IMR-90 (cell line): ENCODE measurements at regions not wholly inside any gene's neighbourhood (a gene's known extent, or its start where the extent isn't known, plus 50 kb on each side); places are given as distances from the start of the nearest gene placed in this dataset.

ENCODE experiments used
- ATAC-seq: fragments of 200-7000 bp; cut with Tn5 transposase; 2 replicates; pipeline ENCODE4 v1.9.1; 2020; ENCODE audit warnings: low read depth, mild to moderate bottlenecking, moderate library complexity
- BruUV-seq: library from RNA; stranded (reverse); fragments of 400-500 nt; replicated peaks from 2 replicates; lab custom pipeline; 2021; lab: Mats Ljungman, UMichigan
- CTCF ChIA-PET: fragments of 300-600 bp; formaldehyde crosslinking; extraction: SDS; loops from one replicate; lab custom pipeline; 2021; ENCODE audit warnings: antibody characterized with exemption; lab: Yijun Ruan, JAX
- POLR2A ChIA-PET: fragments of 300-600 bp; sonication (Branson Sonifier 250); formaldehyde crosslinking; loops from one replicate; lab custom pipeline; 2022; ENCODE audit warnings: antibody characterized with exemption; ENCODE audit not compliant: unreplicated experiment; lab: Charles Lee
- DNase-seq: peaks from one replicate; pipeline ENCODE4 v3.0.0; 2013
- H2AFZ ChIP-seq: replicated peaks from 2 replicates; pipeline ENCODE3; 2013; ENCODE audit warnings: low read length, mild to moderate bottlenecking; ENCODE audit not compliant: poor library complexity
- H2AK5ac ChIP-seq: 2 replicates; pipeline ENCODE4 v1.6.1; 2013; ENCODE audit warnings: low read depth, low read length, inconsistent platforms
- H2AK9ac ChIP-seq: replicated peaks from 2 replicates; pipeline ENCODE3; 2013; ENCODE audit warnings: mild to moderate bottlenecking, low read depth, low read length, moderate library complexity; ENCODE audit not compliant: poor library complexity
- H2BK120ac ChIP-seq: 2 replicates; pipeline ENCODE4 v1.6.1; 2013; ENCODE audit warnings: low read depth, low read length, inconsistent platforms
- H2BK15ac ChIP-seq: 3 replicates; pipeline ENCODE4 v1.6.1; 2013; ENCODE audit warnings: low read depth, low read length, inconsistent platforms
- H2BK20ac ChIP-seq: 2 replicates; pipeline ENCODE4 v1.6.1; 2013; ENCODE audit warnings: low read depth, mild to moderate bottlenecking, inconsistent platforms, low read length, moderate library complexity
- H2BK5ac ChIP-seq: 2 replicates; pipeline ENCODE4 v1.6.1; 2013; ENCODE audit warnings: mild to moderate bottlenecking, low read depth, low read length, inconsistent platforms; ENCODE audit not compliant: poor library complexity, severe bottlenecking
- H3K14ac ChIP-seq: replicated peaks from 2 replicates; pipeline ENCODE4 v1.6.1; 2013; ENCODE audit warnings: low read depth, low read length, inconsistent platforms
- H3K18ac ChIP-seq: 2 replicates; pipeline ENCODE4 v1.6.1; 2013; ENCODE audit warnings: low read depth, low read length, control low read depth
- H3K23ac ChIP-seq: 2 replicates; pipeline ENCODE4 v1.6.1; 2013; ENCODE audit warnings: low read depth, low read length, inconsistent platforms
- H3K27ac ChIP-seq: 2 replicates; pipeline ENCODE4 v1.5.1; 2013; ENCODE audit warnings: mild to moderate bottlenecking, control low read depth, low read length; ENCODE audit not compliant: insufficient read depth
- H3K27me3 ChIP-seq: 2 replicates; pipeline ENCODE4 v1.6.1; 2013; ENCODE audit warnings: low read length; ENCODE audit not compliant: control insufficient read depth, insufficient read depth
- H3K36me3 ChIP-seq: 2 replicates; pipeline ENCODE4 v1.6.1; 2013; ENCODE audit warnings: low read length, mixed read lengths; ENCODE audit not compliant: control insufficient read depth, insufficient read depth
- H3K4ac ChIP-seq: 2 replicates; pipeline ENCODE4 v1.6.1; 2013; ENCODE audit warnings: low read depth, low read length, inconsistent platforms
- H3K4me1 ChIP-seq: 2 replicates; pipeline ENCODE4 v1.6.1; 2013; ENCODE audit warnings: low read length, mixed read lengths; ENCODE audit not compliant: control insufficient read depth, insufficient read depth
- H3K4me2 ChIP-seq: 2 replicates; pipeline ENCODE4 v1.6.1; 2013; ENCODE audit warnings: low read depth, mild to moderate bottlenecking, control low read depth, low read length, moderate library complexity
- H3K4me3 ChIP-seq: 2 replicates; pipeline ENCODE4 v1.5.1; 2013; ENCODE audit warnings: low read depth, mild to moderate bottlenecking, control low read depth, low read length, moderate library complexity; ENCODE audit not compliant: insufficient read depth
- H3K56ac ChIP-seq: 2 replicates; pipeline ENCODE4 v1.6.1; 2013; ENCODE audit warnings: low read length, inconsistent platforms; ENCODE audit not compliant: insufficient read depth; ENCODE audit errors: extremely low read depth
- H3K79me1 ChIP-seq, 2 experiments: 2 replicates each; pipeline ENCODE4 v1.6.1; 2013; ENCODE audit warnings: low read length in 2 of 2, inconsistent platforms in 1 of 2, low read depth in 1 of 2
- H3K9ac ChIP-seq: 2 replicates; pipeline ENCODE4 v1.6.1; 2013; ENCODE audit warnings: low read depth, low read length, control low read depth
- H3K9me1 ChIP-seq: 2 replicates; pipeline ENCODE4 v1.6.1; 2013; ENCODE audit warnings: low read length, inconsistent platforms; ENCODE audit not compliant: insufficient read depth
- H3K9me3 ChIP-seq: 2 replicates; pipeline ENCODE4 v1.6.1; 2013; ENCODE audit warnings: low read length; ENCODE audit not compliant: control insufficient read depth, insufficient read depth
- H4K20me1 ChIP-seq: 2 replicates; pipeline ENCODE4 v1.6.1; 2013; ENCODE audit warnings: low read length, inconsistent platforms; ENCODE audit not compliant: insufficient read depth
- H4K5ac ChIP-seq: 2 replicates; pipeline ENCODE4 v1.6.1; 2013; ENCODE audit warnings: mild to moderate bottlenecking, low read depth, low read length, control low read depth
- H4K8ac ChIP-seq, 2 experiments: 2 replicates each; pipeline ENCODE4 v1.6.1; 2013; ENCODE audit warnings: low read depth in 2 of 2, low read length in 2 of 2, control low read depth in 1 of 2, inconsistent platforms in 1 of 2
- H4K91ac ChIP-seq: 2 replicates; pipeline ENCODE4 v1.6.1; 2013; ENCODE audit warnings: low read depth, low read length, inconsistent platforms; ENCODE audit not compliant: insufficient read depth
- CEBPB ChIP-seq: IDR thresholded peaks from 2 replicates; pipeline ENCODE4 v1.6.1; 2012; ENCODE audit warnings: low read depth, low read length, improper control_type of control experiment
- CHD1 ChIP-seq: IDR thresholded peaks from 2 replicates; pipeline ENCODE4 v1.6.1; 2012; ENCODE audit warnings: low read depth, low read length, improper control_type of control experiment
- MAFK ChIP-seq: IDR thresholded peaks from 2 replicates; pipeline ENCODE4 v1.6.1; 2012; ENCODE audit warnings: low read depth, low read length, improper control_type of control experiment
- MAZ ChIP-seq: IDR thresholded peaks from 2 replicates; pipeline ENCODE4 v1.6.1; 2012; ENCODE audit warnings: low read depth, mild to moderate bottlenecking, low read length, improper control_type of control experiment, moderate library complexity, borderline replicate concordance
- NFE2L2 ChIP-seq: fragments of 150-350 bp; IDR thresholded peaks from 2 replicates; pipeline ENCODE4 v1.6.1; 2016; ENCODE audit warnings: low read depth, mild to moderate bottlenecking, low read length
- POLR2A ChIP-seq: IDR thresholded peaks from 2 replicates; pipeline ENCODE4 v1.6.1; 2012; ENCODE audit warnings: mild to moderate bottlenecking, low read depth, low read length
- RAD21 ChIP-seq: IDR thresholded peaks from 2 replicates; pipeline ENCODE4 v1.6.1; 2012; ENCODE audit warnings: low read length, improper control_type of control experiment
- RCOR1 ChIP-seq: IDR thresholded peaks from 2 replicates; pipeline ENCODE4 v1.6.1; 2012; ENCODE audit warnings: mild to moderate bottlenecking, low read length, improper control_type of control experiment; ENCODE audit not compliant: insufficient replicate concordance
- RFX5 ChIP-seq: IDR thresholded peaks from 2 replicates; pipeline ENCODE4 v1.8.0; 2012; ENCODE audit warnings: low read depth, mild to moderate bottlenecking, low read length, moderate library complexity
- WGBS, 2 experiments: methylation state at CpG; one replicate each; pipeline versions ENCODE4 v1.1.5 to v1.1.7; 2013; ENCODE audit warnings: missing lambda C conversion rate in 2 of 2; ENCODE audit not compliant: insufficient read length in 1 of 2; ENCODE audit errors: extremely low coverage in 2 of 2; 5-methylcytosine and 5-hydroxymethylcytosine counted together
- dilution Hi-C: fragments of 300-500 bp; cut with HindIII; formaldehyde crosslinking; loops from one replicate; pipeline ENCODE4 v1.14.3; 2018; ENCODE audit warnings: low sequenced_read_pairs; ENCODE audit not compliant: unreplicated experiment
- in situ Hi-C: fragments of 300-500 bp; cut with MboI; formaldehyde crosslinking; loops from 3 replicates; pipeline ENCODE4 v1.14.3; 2019; ENCODE audit warnings: low sequenced_read_pairs, inconsistent platforms, mixed read lengths
- intact Hi-C: fragments of 100-400 bp; cut with micrococcal nuclease; formaldehyde crosslinking; loops from 2 replicates; pipeline ENCODE4 v1.10.0; 2022
- TF ChIP-seq, protein P1 (sequence below): conservative IDR thresholded peaks from 2 replicates; pipeline ENCODE4 v1.5.1; 2012; ENCODE audit warnings: mild to moderate bottlenecking, low read depth, low read length, improper control_type of control experiment

DNA sequence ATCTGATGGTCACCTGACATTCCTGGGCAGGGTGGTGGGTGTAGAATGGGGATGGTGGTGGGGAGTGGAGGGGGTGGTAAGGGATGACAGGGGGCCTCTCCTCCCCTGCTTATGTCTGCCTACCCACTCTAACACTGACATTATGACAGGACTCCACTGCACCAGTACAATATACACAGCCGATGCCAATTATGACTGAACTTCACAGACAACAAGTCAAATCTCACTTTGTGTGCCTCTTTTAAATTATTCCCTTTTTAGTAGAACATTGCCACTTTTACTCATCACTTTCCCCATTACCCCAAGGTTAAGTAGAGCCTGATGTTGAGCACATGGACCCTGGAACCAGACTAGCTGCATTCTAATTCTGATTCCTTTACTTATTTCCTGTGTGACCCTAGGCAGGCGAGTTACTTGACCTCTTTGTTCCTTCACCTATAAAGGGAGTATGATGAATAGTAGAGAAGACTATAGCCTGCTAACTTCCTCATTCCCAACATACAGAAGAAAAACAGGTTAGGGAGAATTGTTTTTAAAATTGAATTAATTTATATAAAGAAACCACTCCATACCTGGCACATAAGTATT is 464.7 kb downstream of the DMRT2 start:
- no peak overlapping the region for H3K4me2 ChIP-seq
- WGBS, 2 experiments = no CpG with 5 or more reads among the region's 2 CpGs
- dilution Hi-C loops (no loop called here), in situ Hi-C loops (no loop called here), intact Hi-C loops (no loop called here)
- H3K18ac ChIP-seq = no peak overlapping the region
- H2BK15ac ChIP-seq = no peak overlapping the region
- no peak overlapping the region for H3K14ac ChIP-seq
- no peak for DNase-seq
- ATAC-seq = no peak
- no peak overlapping the region for H2AFZ ChIP-seq
- H4K5ac ChIP-seq = no peak overlapping the region
- H3K36me3 ChIP-seq = no peaks in the 10 kb centered on the region
- H2BK20ac ChIP-seq = no peak overlapping the region
- BruUV-seq = no TSS peak
- H3K23ac ChIP-seq = no peak overlapping the region
- no peak overlapping the region for H2BK5ac ChIP-seq
- no peak overlapping the region for H3K4me3 ChIP-seq
- no peak overlapping the region for H2AK5ac ChIP-seq
- H3K4ac ChIP-seq = no peak overlapping the region
- no peaks in the 10 kb centered on the region for H3K9me1 ChIP-seq
- peaks cover 17% of the 10 kb centered on the region for H3K9me3 ChIP-seq
- no peak overlapping the region for H4K91ac ChIP-seq
- TF ChIP-seq NFE2L2 (no peak), MAZ (no peak), RCOR1 (no peak), CHD1 (no peak), RFX5 (no peak), POLR2A (no peak), CEBPB (no peak), MAFK (no peak), RAD21 (no peak)
- TF ChIP-seq, protein P1, sequence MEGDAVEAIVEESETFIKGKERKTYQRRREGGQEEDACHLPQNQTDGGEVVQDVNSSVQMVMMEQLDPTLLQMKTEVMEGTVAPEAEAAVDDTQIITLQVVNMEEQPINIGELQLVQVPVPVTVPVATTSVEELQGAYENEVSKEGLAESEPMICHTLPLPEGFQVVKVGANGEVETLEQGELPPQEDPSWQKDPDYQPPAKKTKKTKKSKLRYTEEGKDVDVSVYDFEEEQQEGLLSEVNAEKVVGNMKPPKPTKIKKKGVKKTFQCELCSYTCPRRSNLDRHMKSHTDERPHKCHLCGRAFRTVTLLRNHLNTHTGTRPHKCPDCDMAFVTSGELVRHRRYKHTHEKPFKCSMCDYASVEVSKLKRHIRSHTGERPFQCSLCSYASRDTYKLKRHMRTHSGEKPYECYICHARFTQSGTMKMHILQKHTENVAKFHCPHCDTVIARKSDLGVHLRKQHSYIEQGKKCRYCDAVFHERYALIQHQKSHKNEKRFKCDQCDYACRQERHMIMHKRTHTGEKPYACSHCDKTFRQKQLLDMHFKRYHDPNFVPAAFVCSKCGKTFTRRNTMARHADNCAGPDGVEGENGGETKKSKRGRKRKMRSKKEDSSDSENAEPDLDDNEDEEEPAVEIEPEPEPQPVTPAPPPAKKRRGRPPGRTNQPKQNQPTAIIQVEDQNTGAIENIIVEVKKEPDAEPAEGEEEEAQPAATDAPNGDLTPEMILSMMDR = no peak
- no peaks in the 10 kb centered on the region for H3K4me1 ChIP-seq
- no peaks in the 10 kb centered on the region for H3K27me3 ChIP-seq
- no peak overlapping the region for H3K9ac ChIP-seq
- no peak overlapping the region for H2BK120ac ChIP-seq
- POLR2A ChIA-PET = no interaction called here
- H3K79me1 ChIP-seq = no peaks in the 10 kb centered on the region
- no peak overlapping the region for H2AK9ac ChIP-seq
- no peak overlapping the region for H3K56ac ChIP-seq
- CTCF ChIA-PET = no interaction called here
- H4K8ac ChIP-seq = no peak overlapping the region
- no peak overlapping the region for H3K27ac ChIP-seq
- no peaks in the 10 kb centered on the region for H4K20me1 ChIP-seq
